HG03457 (cell line): ENCODE measurements at regions not wholly inside any gene's neighbourhood (a gene's known extent, or its start where the extent isn't known, plus 50 kb on each side); places are given as distances from the start of the nearest gene placed in this dataset.
"Not testable (repeated sequence)": the region's sequence is repeated elsewhere in the genome, so short reads cannot be mapped to it uniquely, and the experiment has no call there.

Experiments
- ATAC-seq: cut with Tn5 transposase; IDR thresholded peaks from one replicate; pipeline ENCODE4 v1.9.1; 2021; ENCODE audit warnings: moderate number of reproducible peaks; ENCODE audit not compliant: unreplicated experiment

DNA sequence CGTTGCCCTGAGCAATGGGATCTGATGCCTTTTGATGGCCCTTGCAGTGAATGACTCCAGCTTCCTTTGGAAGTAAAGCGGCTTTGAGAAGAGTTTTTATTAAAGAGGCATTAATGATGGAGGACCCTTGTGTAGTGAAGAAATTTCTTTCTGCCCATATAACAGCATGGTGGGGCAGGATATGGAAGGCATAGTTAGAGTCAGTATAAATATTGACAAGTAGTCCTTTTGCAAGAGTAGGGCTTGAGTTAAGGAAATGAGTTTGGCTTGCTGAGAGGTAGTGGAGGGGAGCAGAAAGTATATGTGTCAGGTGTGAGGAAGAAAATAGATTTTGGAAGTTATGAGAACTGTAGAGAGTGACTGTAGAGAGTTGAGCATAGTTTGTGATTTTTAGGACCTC lies 254.1 kb upstream of the DIO3 start:
- not testable (repeated sequence) for ATAC-seq

DNA sequence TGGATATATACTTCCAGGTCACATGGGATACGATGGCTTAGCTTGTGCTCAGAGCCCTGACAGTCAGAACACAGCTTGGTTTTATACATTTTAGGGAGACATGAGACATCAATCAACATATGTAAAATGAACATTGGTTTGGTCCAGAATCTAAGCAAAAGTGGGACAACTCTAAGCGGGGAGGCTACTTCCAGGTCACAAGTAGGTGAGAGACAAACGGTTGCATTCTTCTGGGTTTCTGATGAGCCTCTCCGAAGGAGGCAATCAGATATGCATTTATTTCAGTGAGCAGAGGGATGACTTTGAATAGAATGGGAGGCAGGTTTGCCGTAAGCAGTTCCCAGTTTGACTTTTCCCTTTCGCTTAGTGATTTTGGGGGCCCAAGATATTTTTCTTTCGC lies 250.1 kb upstream of the DIO3 start:
- not testable (repeated sequence) for ATAC-seq

DNA sequence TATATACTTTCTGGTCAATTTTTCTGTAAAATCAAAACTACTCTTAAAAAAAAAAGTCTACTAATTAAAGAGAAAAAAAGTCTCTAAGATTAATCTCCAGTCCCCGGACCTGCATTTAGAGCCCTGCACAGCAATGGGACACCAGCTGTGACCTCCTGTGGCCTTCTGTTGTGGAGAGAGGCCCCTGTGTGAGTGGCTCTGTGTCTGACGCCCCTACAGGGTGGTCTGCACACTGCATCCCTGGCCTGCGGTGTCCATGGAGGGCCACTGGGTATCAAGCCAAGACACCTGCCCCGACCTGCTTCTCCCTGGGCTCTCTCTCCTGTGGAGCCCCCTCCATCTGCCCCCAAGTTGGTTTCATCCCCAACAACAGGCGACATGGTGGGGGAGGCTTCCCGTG lies 248.0 kb upstream of the DIO3 start:
- no peak for ATAC-seq

DNA sequence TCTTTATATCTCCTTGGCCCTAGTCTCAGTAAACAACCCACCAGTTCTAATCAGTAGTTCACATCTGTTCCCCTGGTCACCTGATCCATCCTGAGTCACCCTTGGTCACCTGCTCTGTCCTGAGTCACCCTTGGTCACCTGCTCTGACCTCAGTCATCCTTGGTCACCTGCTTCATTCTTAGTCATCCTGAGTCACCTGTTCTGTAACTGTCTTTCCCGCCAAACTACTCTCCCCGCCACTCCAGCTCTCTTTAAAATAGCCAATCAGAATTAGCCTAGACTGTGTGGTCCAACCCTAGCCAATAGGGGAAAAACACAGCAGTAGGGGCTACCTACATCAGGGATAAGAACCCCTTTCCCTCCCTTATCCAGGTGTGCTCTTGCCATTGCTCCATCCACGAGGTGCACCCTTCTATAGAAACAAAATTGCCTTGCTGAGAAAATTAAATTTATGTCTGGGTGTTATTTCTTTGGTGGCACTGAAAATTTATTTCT lies 245.4 kb upstream of the DIO3 start:
- no peak for ATAC-seq

DNA sequence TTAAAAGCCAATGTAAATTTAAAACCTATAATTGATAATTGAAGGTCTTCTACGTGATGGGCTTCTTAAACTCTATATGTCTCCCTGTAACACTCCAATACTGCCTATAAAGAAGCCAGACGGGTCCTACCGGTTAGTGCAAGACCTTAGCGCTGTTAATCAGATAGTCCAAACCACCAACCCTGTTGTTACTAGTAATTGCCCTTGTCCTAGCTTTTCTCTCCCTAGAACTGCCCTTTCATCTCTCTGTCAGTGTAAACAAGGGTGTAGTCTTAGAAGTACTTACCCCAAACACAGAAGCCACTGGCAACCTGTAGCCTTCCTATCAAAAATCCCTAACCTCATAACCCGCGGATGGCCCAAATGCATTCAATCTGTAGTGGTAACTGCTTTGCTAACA lies 243.0 kb upstream of the DIO3 start:
- no peak for ATAC-seq

DNA sequence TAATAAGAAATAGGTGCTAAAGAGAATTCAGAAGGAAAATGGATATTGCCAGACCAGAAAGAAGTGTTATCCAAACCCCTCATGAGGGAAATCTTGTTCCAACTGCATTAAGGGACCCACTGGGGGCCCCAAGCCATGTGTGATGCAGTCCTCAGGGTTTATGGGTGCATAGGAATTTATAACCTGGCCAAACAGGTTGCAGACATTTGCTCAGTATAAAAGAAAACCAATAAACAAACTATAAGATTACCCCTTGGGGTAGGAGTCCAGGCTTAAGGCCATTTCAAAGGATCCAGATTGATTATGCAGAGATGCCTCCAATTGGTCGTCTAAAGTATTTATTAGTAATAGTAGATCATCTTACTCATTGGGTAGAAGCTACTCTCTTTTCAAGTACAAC lies 240.9 kb upstream of the DIO3 start:
- ATAC-seq, result no peak

DNA sequence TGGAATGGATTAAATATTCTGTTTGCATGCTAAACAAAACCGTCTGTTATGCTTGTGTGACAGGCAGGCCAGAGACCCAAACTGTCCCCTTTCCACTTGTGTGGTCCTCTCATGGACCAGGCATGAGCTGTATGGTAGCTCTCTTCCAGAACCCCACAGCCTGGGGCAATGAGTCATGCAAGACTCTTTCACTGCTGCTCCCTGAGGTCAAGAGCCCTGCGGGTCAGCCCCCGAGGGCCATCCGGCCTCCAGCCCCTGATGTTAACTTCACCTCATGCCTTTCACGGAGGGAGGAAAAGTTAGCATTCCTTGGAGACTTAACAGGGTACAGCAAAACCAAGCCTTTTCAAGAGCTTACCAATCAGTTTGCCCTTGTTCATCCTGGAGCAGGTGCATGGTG lies 239.1 kb upstream of the DIO3 start:
- ATAC-seq, result no peak

DNA sequence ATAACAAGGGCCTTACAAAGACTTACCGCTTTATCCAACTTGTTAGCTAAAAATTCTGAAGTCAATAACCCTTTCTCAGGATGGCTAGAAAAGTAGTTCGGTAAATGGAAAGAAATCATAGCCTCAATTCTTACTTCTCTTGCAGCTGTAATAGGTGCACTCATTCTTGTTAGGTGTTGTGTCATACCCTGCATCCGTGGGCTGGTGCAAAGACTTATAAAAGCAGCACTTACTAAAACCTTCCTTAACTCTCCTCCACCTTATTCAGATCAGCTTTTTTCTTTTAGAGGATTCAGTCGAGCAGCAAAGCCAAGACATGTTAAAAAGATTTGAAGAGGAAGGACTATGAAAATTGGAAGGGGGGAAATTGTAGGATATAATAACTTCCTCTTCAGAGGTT lies 238.2 kb upstream of the DIO3 start:
- ATAC-seq, result no peak

DNA sequence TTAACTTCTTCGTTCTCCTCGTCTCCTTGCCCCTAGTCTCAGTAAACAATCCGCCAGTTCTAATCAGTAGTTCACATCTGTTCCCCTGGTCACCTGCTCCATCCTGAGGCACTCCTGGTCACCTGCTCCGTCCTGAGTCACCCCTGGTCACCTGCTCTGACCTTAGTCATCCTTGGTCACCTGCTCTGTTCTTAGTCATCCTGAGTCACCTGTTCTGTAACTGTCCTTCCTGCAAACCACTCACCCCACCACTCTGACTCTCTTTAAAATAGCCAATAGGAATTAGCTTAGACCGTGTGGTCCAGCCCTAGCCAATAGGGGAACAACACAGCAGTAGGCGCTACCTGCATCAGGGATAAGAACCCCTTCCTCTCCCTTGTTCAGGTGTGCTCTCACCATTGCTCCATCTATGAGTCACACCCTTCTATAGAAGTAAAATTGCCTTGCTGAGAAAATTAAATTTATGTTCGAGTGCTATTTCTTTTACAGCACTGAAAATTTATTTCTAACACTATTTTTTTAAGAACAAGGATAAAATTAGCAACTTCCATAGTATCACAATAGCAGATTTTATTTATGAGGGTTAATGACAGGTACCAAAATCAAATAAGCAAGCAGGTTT lies 237.6 kb upstream of the DIO3 start:
- ATAC-seq, result not testable (repeated sequence)

DNA sequence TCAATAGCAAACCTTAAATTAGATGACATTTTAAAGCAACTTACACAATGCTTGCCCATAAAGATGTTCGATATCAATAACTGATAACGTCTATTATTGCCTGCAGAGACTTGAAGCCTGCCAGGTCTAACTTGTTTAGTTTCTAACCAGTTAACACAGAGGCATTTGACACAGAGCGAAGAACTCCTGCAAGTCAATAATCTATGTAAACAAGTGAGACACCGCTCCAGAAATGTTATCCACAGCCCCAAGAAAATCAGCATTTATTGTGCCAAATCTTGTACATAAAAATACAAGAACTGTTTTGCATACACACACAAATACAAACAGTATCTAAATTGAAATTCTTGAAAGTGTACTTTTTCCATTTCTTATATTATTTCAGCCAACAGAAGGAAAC lies 236.0 kb upstream of the DIO3 start:
- ATAC-seq, result no peak

DNA sequence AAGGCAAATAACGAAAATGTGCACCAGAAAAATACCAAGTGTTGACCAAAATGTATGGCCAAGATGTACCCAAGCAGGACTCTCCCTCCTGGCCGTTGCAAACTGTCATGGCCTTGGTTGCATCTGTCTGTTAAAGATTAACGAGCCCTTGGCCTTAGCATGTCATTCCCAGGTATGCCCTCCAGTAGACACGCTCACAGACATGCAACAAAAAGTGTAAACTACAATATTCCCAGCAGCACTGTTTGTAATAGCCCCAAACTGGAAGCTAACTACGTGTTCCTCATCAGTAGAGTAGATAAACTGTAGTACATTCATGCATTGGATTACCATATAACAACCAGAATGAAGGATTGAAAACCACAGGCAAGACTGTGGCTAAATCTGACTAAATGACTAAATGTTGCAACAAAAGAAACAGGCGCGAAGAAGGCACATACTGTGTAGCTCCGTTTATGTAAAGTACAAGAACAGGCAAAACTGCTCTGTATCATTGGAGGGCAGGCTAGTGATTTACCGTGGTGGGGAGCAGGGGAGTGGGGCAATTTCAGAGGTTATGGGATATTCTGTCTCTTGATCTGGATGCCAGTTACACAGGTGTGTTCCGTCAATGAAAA lies 232.8 kb upstream of the DIO3 start:
- no peak for ATAC-seq

DNA sequence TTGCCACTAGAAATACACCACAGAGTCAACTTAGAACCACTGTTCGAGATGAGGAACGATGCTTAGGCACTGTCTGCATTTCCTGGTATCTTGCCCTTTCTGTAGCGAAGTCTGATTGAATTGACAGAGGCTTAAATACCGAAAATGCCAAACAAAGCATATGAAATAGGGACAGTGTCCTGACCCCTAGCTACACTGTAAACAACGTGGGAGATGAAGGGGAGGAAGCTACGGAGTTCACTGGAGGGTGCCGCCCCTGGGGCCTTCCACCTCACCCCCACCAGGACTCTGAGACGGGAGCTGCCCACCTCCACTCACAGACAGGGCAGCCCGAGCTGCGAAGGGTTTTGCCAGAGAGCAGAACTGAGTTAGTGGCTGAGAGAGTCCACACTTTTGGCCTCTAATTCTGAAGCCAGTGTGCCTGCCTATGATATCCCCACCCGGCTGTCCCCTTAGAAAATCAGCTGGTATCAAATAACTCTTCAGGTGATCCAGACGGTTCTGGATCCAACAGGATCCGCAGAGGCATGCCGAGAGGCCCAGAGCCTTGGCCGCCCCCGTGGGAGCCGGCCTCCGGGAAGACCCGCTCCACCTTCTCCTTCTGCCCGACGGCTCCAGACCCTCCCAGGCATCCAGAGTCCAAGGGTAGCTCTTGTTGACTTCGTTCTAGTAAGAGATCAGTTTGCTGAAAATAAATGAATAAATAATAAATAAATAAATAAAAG lies 230.7 kb upstream of the DIO3 start:
- ATAC-seq, result no peak

DNA sequence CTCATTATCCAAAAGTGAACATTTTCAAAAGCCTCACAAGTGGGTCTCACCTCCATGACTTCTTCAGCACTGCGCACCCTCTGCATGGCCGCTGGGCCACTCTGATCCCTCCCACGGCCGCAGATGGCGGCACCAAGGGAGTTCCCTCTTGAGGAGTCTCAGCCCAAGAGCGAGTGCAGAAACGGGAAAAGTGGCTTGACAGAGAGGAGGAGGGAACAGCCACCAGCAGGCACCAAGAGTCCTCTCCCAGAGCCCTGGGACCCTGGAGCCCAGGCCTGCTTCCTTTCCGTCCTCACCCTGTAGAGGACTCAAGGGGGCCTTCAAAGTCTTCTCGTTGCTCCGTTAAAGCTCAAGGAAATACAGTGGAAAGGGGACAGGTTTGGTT lies 230.2 kb upstream of the DIO3 start:
- ATAC-seq, result no peak

DNA sequence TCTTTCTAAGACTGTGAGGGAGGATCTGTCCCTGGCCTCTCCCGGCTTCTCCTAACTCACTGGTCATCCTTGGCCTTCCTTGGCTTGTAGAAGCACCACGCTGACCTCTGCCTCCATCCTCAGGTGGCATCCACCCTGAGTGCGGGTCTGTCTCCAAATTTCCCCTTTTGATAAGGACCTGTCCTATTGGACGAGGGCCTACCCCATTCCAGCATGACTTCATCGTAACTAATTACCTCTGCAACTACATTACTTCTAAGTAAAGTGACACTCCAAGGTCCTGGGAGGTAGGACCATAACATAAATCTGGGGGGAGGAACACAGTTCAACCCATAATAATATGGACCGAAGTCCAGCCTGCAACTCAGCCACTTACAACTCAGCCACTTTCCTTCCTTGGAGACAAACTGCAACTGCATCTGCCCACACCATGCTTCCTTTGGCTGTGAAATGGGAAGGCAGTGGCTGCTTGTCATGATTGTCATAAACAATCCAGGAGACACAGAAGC lies 229.6 kb upstream of the DIO3 start:
- ATAC-seq, result no peak

DNA sequence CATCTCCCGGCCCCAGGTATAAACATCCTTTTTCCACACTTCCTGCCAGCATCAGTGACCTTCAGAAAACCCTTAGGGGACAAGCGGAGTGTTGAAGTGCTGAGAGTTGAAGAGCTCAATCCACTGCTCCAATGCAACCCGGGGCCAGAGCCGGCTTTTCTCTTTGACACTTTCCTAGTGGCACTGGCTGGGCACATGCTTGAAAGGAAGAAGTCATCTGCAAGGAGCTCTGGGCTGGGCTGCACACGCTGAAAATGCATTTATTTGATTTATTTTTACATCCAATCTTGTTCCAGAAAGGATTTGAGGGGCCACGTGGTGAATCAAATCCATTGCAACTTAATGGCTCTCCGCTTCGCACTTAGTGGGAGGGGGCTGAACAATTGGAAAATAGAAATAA lies 229.0 kb upstream of the DIO3 start:
- no peak for ATAC-seq

DNA sequence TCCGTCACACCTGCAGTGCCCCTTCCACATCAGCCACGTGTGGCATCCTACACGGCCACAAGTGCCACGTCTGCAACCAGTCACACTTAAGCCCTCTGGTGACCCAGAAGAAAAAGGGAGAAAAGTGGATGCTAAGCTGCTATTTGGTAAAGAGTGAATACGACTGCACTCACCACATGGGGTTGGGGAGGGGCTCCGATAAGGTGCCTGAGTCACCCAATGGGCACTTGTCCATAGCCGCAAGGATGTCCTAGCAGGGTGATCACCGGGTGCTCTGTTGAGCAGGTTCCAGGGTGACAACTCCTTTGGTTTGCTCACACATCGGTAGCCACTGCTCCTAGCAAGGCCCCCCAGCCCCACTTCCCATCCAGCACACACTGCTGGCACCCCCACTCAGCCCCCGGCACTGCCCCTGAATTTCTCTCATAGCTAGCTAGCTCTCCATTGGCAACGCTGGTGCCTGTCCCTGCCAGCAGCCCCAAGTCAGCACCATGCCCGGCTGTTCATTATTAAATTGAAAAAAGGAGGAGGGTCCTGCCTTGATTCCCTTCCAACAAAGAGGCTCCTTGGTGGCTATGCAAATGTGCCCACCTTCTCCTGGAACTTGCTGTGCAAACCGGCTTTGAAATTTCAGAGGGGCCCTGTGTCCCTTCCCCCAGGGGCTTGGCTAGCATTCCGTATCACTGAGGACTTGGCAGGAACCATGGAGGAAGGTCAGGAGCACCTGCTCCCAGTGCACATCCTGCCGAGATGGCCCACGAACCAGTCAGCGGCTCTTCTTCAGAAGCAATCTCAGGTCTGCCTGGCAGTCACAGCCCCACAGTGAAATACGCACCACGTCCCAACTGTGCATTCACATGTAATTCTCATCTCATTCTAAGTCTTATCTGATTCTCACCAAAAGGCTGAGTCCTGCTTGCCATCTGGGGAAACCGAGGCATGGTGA lies 227.7 kb upstream of the DIO3 start:
- no peak for ATAC-seq

DNA sequence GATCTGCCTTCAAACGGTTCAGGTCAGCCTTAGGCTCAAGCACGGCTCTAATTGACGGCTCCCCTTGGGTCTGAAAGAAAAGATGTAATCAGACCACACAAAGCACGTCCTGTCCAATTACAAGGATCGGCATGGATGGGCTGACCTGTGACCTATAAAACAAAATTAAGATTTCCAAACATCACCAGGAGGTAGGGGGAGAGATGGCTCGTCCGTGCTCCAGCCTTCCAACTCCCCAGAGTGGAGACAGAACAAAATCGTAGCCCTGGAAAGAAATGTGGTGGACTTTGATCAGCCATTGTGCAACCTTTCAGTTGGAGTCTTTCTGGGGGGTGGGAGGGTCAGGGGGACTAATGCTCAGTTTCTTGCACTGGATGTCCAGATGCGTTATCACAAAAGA lies 226.6 kb upstream of the DIO3 start:
- ATAC-seq, result no peak

DNA sequence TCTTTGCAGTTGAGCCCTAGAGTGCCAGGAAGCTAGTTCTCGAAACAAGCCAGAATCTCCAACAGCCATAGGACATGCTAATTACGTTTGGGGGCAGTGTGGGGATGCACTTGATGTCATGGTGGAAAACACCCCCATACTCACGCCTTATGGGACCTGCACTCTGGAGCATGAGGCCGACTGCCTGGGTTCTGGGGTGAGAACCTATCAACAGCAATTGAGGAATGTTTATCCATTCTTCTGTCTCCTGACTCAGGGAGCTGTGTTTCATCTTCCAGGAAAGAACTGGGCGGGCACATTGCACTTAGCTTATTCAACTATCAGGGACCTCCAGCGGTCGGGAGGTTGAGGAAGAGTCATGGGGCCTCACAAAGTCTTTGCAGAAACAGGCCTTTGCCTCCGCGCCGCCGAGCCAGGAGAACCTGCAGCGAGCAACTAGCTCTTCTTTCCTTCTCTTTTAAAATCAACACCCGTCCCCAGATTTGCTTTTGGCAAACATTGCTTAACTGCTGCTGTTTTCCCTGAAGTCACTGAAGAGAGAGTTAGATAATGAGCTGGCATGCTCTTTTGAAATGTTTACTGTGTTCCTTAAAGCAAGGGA lies 226.1 kb upstream of the DIO3 start:
- no peak for ATAC-seq

DNA sequence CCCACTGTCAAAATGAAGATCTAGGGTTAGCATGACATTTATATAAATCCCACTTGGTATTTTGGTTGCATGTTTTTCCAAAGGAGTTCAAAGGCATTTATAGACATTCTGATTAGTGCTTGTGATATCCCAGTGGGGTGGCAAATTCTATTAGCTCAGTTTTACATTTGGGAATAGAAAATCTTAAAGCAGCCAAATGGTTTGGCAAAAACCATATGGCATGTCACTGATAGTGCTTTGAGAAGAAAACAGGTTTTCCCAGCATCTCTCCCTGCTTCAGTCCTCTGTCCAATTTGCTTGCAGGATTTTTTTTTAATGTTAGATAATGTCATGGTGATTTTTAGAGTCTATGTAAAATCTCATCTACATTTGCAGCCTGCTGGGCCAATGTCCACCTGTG lies 225.1 kb upstream of the DIO3 start:
- no peak for ATAC-seq

DNA sequence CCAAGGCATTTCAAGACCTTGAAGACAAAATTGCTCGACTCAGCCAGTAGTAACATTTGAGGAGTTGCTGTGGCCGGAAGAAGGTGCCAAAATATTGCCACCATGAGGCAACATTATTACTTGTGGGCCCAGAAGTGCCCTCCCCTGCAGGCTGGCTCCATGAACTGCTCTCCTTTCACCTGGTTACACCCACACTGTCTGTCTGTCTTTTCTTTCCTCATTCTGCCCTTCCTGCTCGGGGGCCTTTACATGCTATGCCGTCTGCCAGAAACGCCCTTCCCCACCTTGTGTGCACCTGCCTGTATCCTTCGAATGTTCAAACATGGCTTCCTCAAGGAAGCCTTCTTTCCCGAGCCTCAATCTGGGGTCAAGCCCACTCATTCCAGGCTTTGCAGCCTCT lies 224.2 kb upstream of the DIO3 start:
- no peak for ATAC-seq

DNA sequence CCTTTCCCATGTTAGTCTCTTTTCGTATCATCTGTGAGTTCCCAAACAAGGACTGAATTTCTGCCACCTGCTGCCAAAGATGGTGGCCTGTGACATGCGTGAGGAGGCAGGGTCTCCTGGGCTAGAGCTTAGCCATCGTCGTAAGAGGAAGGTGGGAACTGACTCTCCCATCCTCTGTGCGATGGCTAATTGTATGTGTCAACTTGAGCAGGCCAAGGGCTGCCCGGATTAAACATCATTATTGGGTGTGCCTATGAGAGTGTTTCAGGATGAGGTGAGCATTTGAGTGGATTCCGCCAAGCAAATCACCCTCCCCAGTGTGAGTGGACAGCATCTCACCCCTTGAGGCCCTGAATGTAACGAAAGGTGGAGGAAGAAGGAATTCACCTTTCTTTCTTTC lies 220.7 kb upstream of the DIO3 start:
- no peak for ATAC-seq
